Heart left ventricle (tissue), 16 donors: ENCODE measurements at regions not wholly inside any gene's neighbourhood (a gene's known extent, or its start where the extent isn't known, plus 50 kb on each side); places are given as distances from the start of the nearest gene placed in this dataset.

ENCODE experiments used
- ATAC-seq, 4 donors: fragments of 200-7000 bp; cut with Tn5 transposase; one replicate each; pipeline ENCODE4 v1.9.1; 2020 to 2022; ENCODE audit warnings: moderate library complexity in 4 of 4, mild to moderate bottlenecking in 3 of 4, moderate number of reproducible peaks in 1 of 4
- DNase-seq, 5 donors: peaks; one replicate each; pipeline ENCODE4 v3.0.0-alpha.2; 2020
- H3K27ac ChIP-seq, 12 donors: fragments of 200-600 bp; sonication (generic) in 4 of 12; one replicate each; pipeline versions ENCODE4 v1.5.0 to v1.8.0; 2016 to 2022; ENCODE audit warnings: mild to moderate bottlenecking in 2 of 12
- H3K27me3 ChIP-seq, 9 donors: fragments of 200-600 bp; sonication (generic) in 2 of 9; one replicate each; pipeline versions ENCODE4 v1.5.1 to v1.8.0; 2016 to 2022; ENCODE audit warnings: mild to moderate bottlenecking in 3 of 9
- H3K36me3 ChIP-seq, 9 donors: fragments of 200-600 bp; sonication (generic) in 2 of 9; one replicate each; pipeline versions ENCODE4 v1.5.0 to v1.8.0; 2018 to 2022; ENCODE audit warnings: mild to moderate bottlenecking in 2 of 9
- H3K4me1 ChIP-seq, 12 donors: fragments of 200-600 bp; sonication (generic) in 4 of 12; one replicate each; pipeline versions ENCODE4 v1.5.0 to v1.8.0; 2016 to 2022; ENCODE audit warnings: mild to moderate bottlenecking in 3 of 12
- H3K4me3 ChIP-seq, 12 donors: fragments of 200-600 bp; sonication (generic) in 4 of 12; one replicate each; pipeline versions ENCODE4 v1.5.0 to v1.8.0; 2017 to 2022; ENCODE audit warnings: mild to moderate bottlenecking in 9 of 12, moderate library complexity in 4 of 12
- H3K9me3 ChIP-seq, 12 donors: fragments of 200-600 bp; sonication (generic) in 4 of 12; one replicate each; pipeline versions ENCODE4 v1.5.0 to v1.8.0; 2016 to 2022; ENCODE audit warnings: mild to moderate bottlenecking in 1 of 12
- CTCF ChIP-seq, 12 donors: fragments of 200-600 bp; sonication (generic) in 4 of 12; IDR thresholded peaks; one replicate each; pipeline versions ENCODE4 v1.5.0 to v1.8.0; 2018 to 2022; ENCODE audit warnings: antibody characterized with exemption in 12 of 12, mild to moderate bottlenecking in 5 of 12
- POLR2A ChIP-seq, 2 donors: fragments of 450-650 bp; IDR thresholded peaks; one replicate each; pipeline ENCODE4 v1.6.1; 2017; ENCODE audit warnings: antibody characterized with exemption in 2 of 2, mild to moderate bottlenecking in 2 of 2, moderate library complexity in 2 of 2
- WGBS, 4 donors: extraction: QIAGEN DNeasy Blood & Tissue Kit in 2 of 4; methylation state at CpG; one replicate each; pipeline versions ENCODE4 v1.1.5 to v1.1.7; 2013 to 2018; 5-methylcytosine and 5-hydroxymethylcytosine counted together
- intact Hi-C, 10 donors: fragments of 100-400 bp; cut with DNase I; formaldehyde crosslinking; loops; one replicate each; pipeline versions ENCODE4 v1.11.1 to v1.14.2; 2022
- donor health status: ischemic (EF 13 %, LVEDD 7.1; RV severe dilation, severe dysfunction).
- donor health status: healthy with polysubstance abuse.
- donor health status: DM: no; HTN: yes; CAD: no.
- donor health status: DM: no; HTN: no; CAD: no.
- donor health status: ischemic (EF 25% LVEDD 6.9; RV normal size, moderate dysfunction).
- donor health status: ischemic (EF 25% LVEDD 5.7; RV mildly dilated, moderate dysfunction).
- donor health status: healthy.
- donor health status: DM: yes; HTN: yes; CAD: no.
- donor health status: ischemic (EF 35%, LVEDD 5.7; RV mildly dilated, moderate dysfunction).
- donor health status: nonischemic (EF 11% LVEDD 7.7; RV severe dilation, severe dysfunction).
- donor health status: DM: yes; HTN: yes; CAD: no.
- donor health status: PGD.
- donor health status: ischemic (EF 29% LVEDD 5.4; RV normal size, mild dysfunction).
- donor health status: nonischemic (EF 23%, LVEDD 6.1; RV moderate dilation, normal function).

- intact Hi-C loops: loop anchor here in 1 of 10 donors (10.0 kb wide), 1 partner anchor 124 kb away; no protein-coding TSS in a partner anchor
- Histone ChIP-seq H3K36me3 (no peaks in the 10 kb centered on the region), H3K9me3 (no peaks in the 10 kb centered on the region), H3K4me3 (no peak overlapping the region), H3K4me1 (peaks cover 0 to 16% (median 9%) of the 10 kb centered on the region in 12 donors), H3K27me3 (no peaks in the 10 kb centered on the region), H3K27ac (peak overlapping the region in 1 of 12 donors; percentile 29)
- TF ChIP-seq POLR2A (IDR thresholded peaks at IDR 0.05): no peak
- TF ChIP-seq CTCF (IDR thresholded peaks at IDR 0.05): no peak
- no peak for ATAC-seq
- DNase-seq: no peak
- 89 to 93% (median 90%) methylated on average over 4 of the region's 4 CpGs for WGBS, 4 donors
These were observed 285.6 kb upstream of the ACVR2A start for GRCh38 chr2:147559070-147559725.

GRCh38 chr2:147558620-147559019 is 286.2 kb upstream of the ACVR2A start:
- Histone ChIP-seq H3K9me3 (no peaks in the 10 kb centered on the region), H3K27ac (peak overlapping the region in 1 of 12 donors; percentile 29), H3K27me3 (no peaks in the 10 kb centered on the region), H3K4me3 (no peak overlapping the region), H3K36me3 (no peaks in the 10 kb centered on the region), H3K4me1 (peaks cover 0 to 20% (median 12%) of the 10 kb centered on the region in 12 donors)
- DNase-seq (no peak), ATAC-seq (no peak)
- intact Hi-C loops: loop anchor here in 1 of 10 donors (10.0 kb wide), 1 partner anchor 124 kb away; no protein-coding TSS in a partner anchor
- WGBS, 4 donors: 71 to 85% (median 79%) methylated on average over 3 of the region's 3 CpGs
- TF ChIP-seq POLR2A (IDR thresholded peaks at IDR 0.05): no peak
- no peak for TF ChIP-seq CTCF (IDR thresholded peaks at IDR 0.05)

GRCh38 chr2:147554521-147555107 is 290.2 kb upstream of the ACVR2A start:
- H3K36me3 ChIP-seq: no peaks in the 10 kb centered on the region
- DNase-seq (peak in 4 of 5 donors; percentile 40 to 60 (median 46)), ATAC-seq (peak; percentile 61 to 84 (median 68))
- H3K27ac ChIP-seq: peak overlapping the region in 8 of 12 donors; percentile 19 to 74 (median 52)
- TF ChIP-seq CTCF (IDR thresholded peaks at IDR 0.05): no peak
- no peak for TF ChIP-seq POLR2A (IDR thresholded peaks at IDR 0.05)
- peaks cover 0 to 21% (median 11%) of the 10 kb centered on the region in 12 donors for H3K4me1 ChIP-seq
- no peaks in the 10 kb centered on the region for H3K9me3 ChIP-seq
- peak overlapping the region in 1 of 12 donors; percentile 2 for H3K4me3 ChIP-seq
- 38 to 61% (median 43%) methylated on average over 5 of the region's 5 CpGs for WGBS, 4 donors
- H3K27me3 ChIP-seq: no peaks in the 10 kb centered on the region
- intact Hi-C loops: loop anchor here in 2 of 10 donors (5.0 to 10.0 kb wide), 3 partner anchors 52 to 288 kb away; no protein-coding TSS in a partner anchor

GRCh38 chr2:147553775-147554271 is 291.0 kb upstream of the ACVR2A start:
- peak overlapping the region in 1 of 12 donors; percentile 2 for H3K4me3 ChIP-seq
- TF ChIP-seq POLR2A (IDR thresholded peaks at IDR 0.05): no peak
- TF ChIP-seq CTCF (IDR thresholded peaks at IDR 0.05): no peak
- ATAC-seq: peak in 3 of 4 donors; percentile 27 to 90 (median 54)
- intact Hi-C loops: loop anchor here in 2 of 10 donors (5.0 to 10.0 kb wide), 3 partner anchors 52 to 288 kb away; no protein-coding TSS in a partner anchor
- no peaks in the 10 kb centered on the region for H3K27me3 ChIP-seq
- H3K36me3 ChIP-seq: no peaks in the 10 kb centered on the region
- DNase-seq: peak in 1 of 5 donors; percentile 34
- peaks cover 0 to 21% (median 9%) of the 10 kb centered on the region in 12 donors for H3K4me1 ChIP-seq
- peak overlapping the region in 8 of 12 donors; percentile 19 to 74 (median 56) for H3K27ac ChIP-seq
- WGBS, 4 donors: 53 to 68% (median 54%) methylated on average over 6 of the region's 6 CpGs
- no peaks in the 10 kb centered on the region for H3K9me3 ChIP-seq
